Uterus (tissue), 2 donors: ENCODE measurements at regions not wholly inside any gene's neighbourhood (a gene's known extent, or its start where the extent isn't known, plus 50 kb on each side); places are given as distances from the start of the nearest gene placed in this dataset.

Experiments used
- POLR2A ChIP-seq, 2 donors: fragments of 450-650 bp; IDR thresholded peaks; one replicate each; pipeline ENCODE4 v1.6.1; 2016; ENCODE audit warnings: antibody characterized with exemption in 2 of 2, mild to moderate bottlenecking in 1 of 2, moderate library complexity in 1 of 2
- TF ChIP-seq, protein P1 (sequence below), 4 experiments: fragments of 200-600 bp in 2 of 4; fragments of 450-650 bp in 2 of 4; sonication (generic) in 2 of 4; IDR thresholded peaks; one replicate each; pipeline ENCODE4 v1.5.1; 2016 to 2019; ENCODE audit warnings: antibody characterized with exemption in 4 of 4, mild to moderate bottlenecking in 2 of 4, moderate library complexity in 1 of 4

- TF ChIP-seq, protein P1, sequence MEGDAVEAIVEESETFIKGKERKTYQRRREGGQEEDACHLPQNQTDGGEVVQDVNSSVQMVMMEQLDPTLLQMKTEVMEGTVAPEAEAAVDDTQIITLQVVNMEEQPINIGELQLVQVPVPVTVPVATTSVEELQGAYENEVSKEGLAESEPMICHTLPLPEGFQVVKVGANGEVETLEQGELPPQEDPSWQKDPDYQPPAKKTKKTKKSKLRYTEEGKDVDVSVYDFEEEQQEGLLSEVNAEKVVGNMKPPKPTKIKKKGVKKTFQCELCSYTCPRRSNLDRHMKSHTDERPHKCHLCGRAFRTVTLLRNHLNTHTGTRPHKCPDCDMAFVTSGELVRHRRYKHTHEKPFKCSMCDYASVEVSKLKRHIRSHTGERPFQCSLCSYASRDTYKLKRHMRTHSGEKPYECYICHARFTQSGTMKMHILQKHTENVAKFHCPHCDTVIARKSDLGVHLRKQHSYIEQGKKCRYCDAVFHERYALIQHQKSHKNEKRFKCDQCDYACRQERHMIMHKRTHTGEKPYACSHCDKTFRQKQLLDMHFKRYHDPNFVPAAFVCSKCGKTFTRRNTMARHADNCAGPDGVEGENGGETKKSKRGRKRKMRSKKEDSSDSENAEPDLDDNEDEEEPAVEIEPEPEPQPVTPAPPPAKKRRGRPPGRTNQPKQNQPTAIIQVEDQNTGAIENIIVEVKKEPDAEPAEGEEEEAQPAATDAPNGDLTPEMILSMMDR (IDR thresholded peaks at IDR 0.05): no peak
- TF ChIP-seq POLR2A (IDR thresholded peaks at IDR 0.05): no peak
These were observed 168.4 kb downstream of the ZIC4 start for GRCh38 chr3:147237991-147238390.
